Suprapubic skin (tissue), 4 donors: ENCODE measurements at regions not wholly inside any gene's neighbourhood (a gene's known extent, or its start where the extent isn't known, plus 50 kb on each side); places are given as distances from the start of the nearest gene placed in this dataset.

ENCODE experiments used
- CTCF ChIP-seq, 2 donors: fragments of 200-600 bp in 1 of 2; fragments of 450-650 bp in 1 of 2; sonication (generic) in 1 of 2; IDR thresholded peaks; one replicate each; pipeline ENCODE4 v1.5.1; 2016 to 2019; ENCODE audit warnings: antibody characterized with exemption in 2 of 2, mild to moderate bottlenecking in 1 of 2, moderate library complexity in 1 of 2
- EP300 ChIP-seq: sonication (generic); formaldehyde crosslinking; IDR thresholded peaks from one replicate; pipeline ENCODE4 v1.6.1; 2017; ENCODE audit warnings: antibody characterized with exemption
- POLR2A ChIP-seq, 2 donors: fragments of 450-650 bp; IDR thresholded peaks; one replicate each; pipeline ENCODE4 v1.6.1; 2017; ENCODE audit warnings: antibody characterized with exemption in 2 of 2, mild to moderate bottlenecking in 2 of 2, moderate library complexity in 2 of 2
- POLR2AphosphoS5 ChIP-seq, 3 donors: sonication (generic); formaldehyde crosslinking; IDR thresholded peaks; one replicate each; pipeline ENCODE4 v1.6.1; 2017; ENCODE audit warnings: antibody characterized with exemption in 3 of 3

GRCh38 chr12:24349051-24349799 is 399.8 kb upstream of the SOX5 start:
- no peak for TF ChIP-seq POLR2A (IDR thresholded peaks at IDR 0.05)
- TF ChIP-seq POLR2AphosphoS5 (IDR thresholded peaks at IDR 0.05): no peak
- no peak for TF ChIP-seq CTCF (IDR thresholded peaks at IDR 0.05)
- TF ChIP-seq EP300: no peak
